Activated CD4-positive, alpha-beta memory T cell treated with anti-CD3 and anti-CD28 coated beads for 36 hours (primary cell): ENCODE measurements at regions not wholly inside any gene's neighbourhood (a gene's known extent, or its start where the extent isn't known, plus 50 kb on each side); places are given as distances from the start of the nearest gene placed in this dataset.

Experiments used
- CTCF ChIA-PET: fragments of 350-600 bp; sonication (Branson Sonifier 250); formaldehyde crosslinking; loops from one replicate; lab custom pipeline; 2021; ENCODE audit warnings: antibody characterized with exemption, inconsistent platforms; lab: Charles Lee
- POLR2A ChIA-PET: fragments of 350-600 bp; sonication (Branson Sonifier 250); formaldehyde crosslinking; loops from one replicate; lab custom pipeline; 2021; ENCODE audit warnings: antibody characterized with exemption; lab: Charles Lee
- DNase-seq: peaks from one replicate; pipeline ENCODE4 v3.0.0-alpha.2; 2020
- H3K27ac Mint-ChIP-seq: one replicate; pipeline ENCODE4 v1.8.0; 2021; ENCODE audit warnings: mixed read lengths
- H3K27me3 Mint-ChIP-seq: one replicate; pipeline ENCODE4 v1.8.0; 2021; ENCODE audit warnings: mixed read lengths
- H3K36me3 Mint-ChIP-seq: one replicate; pipeline ENCODE4 v1.8.0; 2021; ENCODE audit warnings: mixed read lengths
- H3K4me1 Mint-ChIP-seq: one replicate; pipeline ENCODE4 v1.8.0; 2021; ENCODE audit warnings: low read depth, mixed read lengths
- H3K4me3 Mint-ChIP-seq: one replicate; pipeline ENCODE4 v1.8.0; 2021; ENCODE audit warnings: mild to moderate bottlenecking, mixed read lengths
- H3K9me3 Mint-ChIP-seq: one replicate; pipeline ENCODE4 v1.8.0; 2021; ENCODE audit warnings: mixed read lengths
- intact Hi-C: fragments of 100-400 bp; cut with micrococcal nuclease; formaldehyde crosslinking; loops from one replicate; pipeline ENCODE4 v1.15.1; 2023

DNA sequence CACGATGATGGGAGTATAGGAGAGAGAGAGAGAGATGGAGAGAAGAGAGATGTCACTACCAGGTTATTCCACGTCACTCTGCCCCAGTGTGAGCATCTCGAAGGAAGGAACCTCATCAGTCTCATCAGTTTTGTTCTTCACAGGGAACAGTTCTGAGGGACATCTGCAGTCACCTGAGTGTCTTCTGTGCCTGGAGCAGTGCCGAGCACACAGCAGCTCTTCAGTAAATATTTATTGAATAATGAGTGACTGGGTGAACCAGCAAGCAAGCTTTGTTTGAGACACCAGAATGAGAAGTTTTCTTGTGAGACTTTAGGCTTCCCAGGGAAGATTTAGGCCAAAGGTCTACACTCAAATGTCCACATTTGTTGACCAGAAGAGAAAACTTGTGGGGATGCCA, 142.4 kb upstream of the IRX3 start:
- POLR2A ChIA-PET: no interaction called here
- Mint-ChIP-seq H3K27me3 (peaks cover 16% of the 10 kb centered on the region), H3K4me1 (no peaks in the 10 kb centered on the region), H3K4me3 (no peak overlapping the region), H3K36me3 (no peaks in the 10 kb centered on the region), H3K27ac (no peak overlapping the region), H3K9me3 (peaks cover 5% of the 10 kb centered on the region)
- CTCF ChIA-PET: no interaction called here
- DNase-seq: no peak
- intact Hi-C loops: no loop called here

DNA sequence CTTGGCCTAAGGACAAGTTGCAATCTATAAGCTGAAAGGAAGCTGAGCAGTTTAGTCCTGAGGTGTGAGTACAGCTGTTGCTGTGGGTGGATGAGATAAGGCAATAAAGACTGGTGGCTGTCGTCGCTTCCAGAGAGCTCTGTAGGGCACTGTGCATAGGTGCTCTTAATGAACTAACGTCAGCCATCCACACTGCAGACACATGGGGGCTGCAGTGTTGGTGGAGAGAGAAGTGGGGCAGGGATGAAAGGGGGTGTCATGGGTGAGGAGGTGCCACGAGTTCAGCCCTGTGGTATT, 139.9 kb upstream of the IRX3 start:
- ChIA-PET CTCF (no interaction called here), POLR2A (interaction anchor here (0.6 kb wide), 1 partner anchor 201 kb away, joined by 4 read pairs; no protein-coding TSS in a partner anchor)
- Mint-ChIP-seq H3K9me3 (peaks cover 5% of the 10 kb centered on the region), H3K4me3 (no peak overlapping the region), H3K27me3 (peaks cover 15% of the 10 kb centered on the region), H3K36me3 (no peaks in the 10 kb centered on the region), H3K27ac (no peak overlapping the region), H3K4me1 (no peaks in the 10 kb centered on the region)
- DNase-seq: no peak
- intact Hi-C loops: no loop called here

DNA sequence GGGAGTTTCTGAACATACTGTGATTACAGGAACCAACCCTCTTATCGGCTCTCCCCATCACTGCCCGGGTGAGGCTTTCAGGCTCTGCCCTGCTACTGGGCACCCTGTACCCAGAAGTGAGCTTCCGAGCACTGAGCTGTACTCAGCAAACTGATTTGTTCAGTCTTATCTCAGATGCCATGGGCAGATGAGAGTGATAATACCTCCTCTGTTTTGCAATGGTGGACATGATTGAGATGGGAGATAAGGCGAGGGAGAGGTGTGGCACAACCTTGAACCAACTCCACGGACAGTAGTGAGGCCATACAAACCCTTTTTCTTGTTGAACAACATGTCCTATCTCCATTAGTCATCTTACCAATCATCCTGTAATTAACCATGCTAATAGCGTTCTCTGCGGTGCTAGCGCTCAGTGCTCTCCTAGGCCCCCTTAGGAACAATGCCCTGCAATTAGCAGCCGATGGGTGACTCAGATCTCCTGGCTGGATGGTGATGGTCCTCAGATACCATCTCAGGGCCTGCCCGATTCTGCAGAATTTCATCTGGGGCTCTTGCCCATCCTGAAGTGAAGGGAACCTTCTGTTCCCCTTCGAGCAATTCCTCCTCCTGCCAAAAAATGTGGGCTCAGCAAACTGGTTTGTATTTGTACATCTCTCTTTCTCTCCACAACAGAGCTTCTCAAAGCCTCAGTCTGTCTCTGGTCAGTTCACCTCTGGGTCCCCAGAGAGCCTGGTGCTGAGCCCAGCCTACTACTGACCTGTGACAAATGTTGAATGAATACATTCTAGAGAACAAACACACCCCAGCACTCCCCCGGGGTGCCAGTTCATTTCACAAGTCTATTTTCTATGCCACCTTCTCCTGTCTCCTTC, 139.3 kb upstream of the IRX3 start:
- H3K36me3 Mint-ChIP-seq: no peaks in the 10 kb centered on the region
- ChIA-PET CTCF (no interaction called here), POLR2A (no interaction called here)
- no peak for DNase-seq
- peaks cover 10% of the 10 kb centered on the region for H3K27me3 Mint-ChIP-seq
- H3K9me3 Mint-ChIP-seq: peaks cover 5% of the 10 kb centered on the region
- no peak overlapping the region for H3K4me3 Mint-ChIP-seq
- no peak overlapping the region for H3K27ac Mint-ChIP-seq
- intact Hi-C loops: no loop called here
- H3K4me1 Mint-ChIP-seq: no peaks in the 10 kb centered on the region

DNA sequence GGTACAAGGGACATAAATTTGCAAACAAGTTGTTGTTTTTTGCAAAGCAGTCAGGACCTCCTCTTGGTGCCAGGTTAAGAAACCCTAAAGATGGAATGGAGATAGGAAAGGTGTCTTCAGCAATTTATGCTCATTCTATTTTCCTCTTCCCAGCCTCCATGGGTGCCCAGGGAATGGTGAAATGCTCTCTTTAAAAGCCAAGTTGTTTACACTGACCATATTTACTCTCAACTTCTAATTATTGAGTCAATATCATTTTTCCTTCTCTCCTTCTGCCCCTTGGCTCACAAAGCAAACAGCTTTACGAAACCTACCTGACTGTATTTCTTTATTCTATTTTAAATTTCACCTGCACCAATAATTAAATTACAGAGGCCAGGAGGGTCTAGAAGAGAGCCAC, 138.5 kb upstream of the IRX3 start:
- H3K27me3 Mint-ChIP-seq: peaks cover 5% of the 10 kb centered on the region
- POLR2A ChIA-PET: no interaction called here
- H3K4me1 Mint-ChIP-seq: no peaks in the 10 kb centered on the region
- peaks cover 4% of the 10 kb centered on the region for H3K9me3 Mint-ChIP-seq
- CTCF ChIA-PET: no interaction called here
- intact Hi-C loops: no loop called here
- H3K36me3 Mint-ChIP-seq: no peaks in the 10 kb centered on the region
- no peak overlapping the region for H3K4me3 Mint-ChIP-seq
- H3K27ac Mint-ChIP-seq: no peak overlapping the region
- no peak for DNase-seq

DNA sequence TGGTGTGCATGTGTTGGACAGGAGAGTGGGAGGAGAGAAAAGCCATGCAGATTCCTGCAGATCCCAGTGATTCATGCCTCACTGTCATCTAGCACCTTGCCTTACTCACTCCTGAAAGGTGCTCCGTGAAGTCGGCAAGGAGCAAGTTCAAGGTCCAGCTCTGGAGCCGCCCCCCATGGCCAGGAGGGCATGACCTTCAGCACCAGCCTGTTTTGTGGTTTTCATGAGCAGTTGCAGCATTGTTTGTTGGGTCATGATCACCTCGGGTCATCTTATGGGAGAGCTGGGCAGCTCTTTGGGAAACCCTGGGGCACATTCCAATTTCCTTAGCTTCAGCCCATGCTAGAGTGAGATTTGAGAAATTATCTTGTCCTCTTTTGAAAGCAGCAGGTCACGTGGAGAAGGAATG, 137.5 kb upstream of the IRX3 start:
- no peaks in the 10 kb centered on the region for H3K9me3 Mint-ChIP-seq
- intact Hi-C loops: no loop called here
- DNase-seq: no peak
- peaks cover 2% of the 10 kb centered on the region for H3K27me3 Mint-ChIP-seq
- no peaks in the 10 kb centered on the region for H3K36me3 Mint-ChIP-seq
- ChIA-PET POLR2A (no interaction called here), CTCF (no interaction called here)
- H3K4me3 Mint-ChIP-seq: no peak overlapping the region
- H3K4me1 Mint-ChIP-seq: no peaks in the 10 kb centered on the region
- H3K27ac Mint-ChIP-seq: no peak overlapping the region

DNA sequence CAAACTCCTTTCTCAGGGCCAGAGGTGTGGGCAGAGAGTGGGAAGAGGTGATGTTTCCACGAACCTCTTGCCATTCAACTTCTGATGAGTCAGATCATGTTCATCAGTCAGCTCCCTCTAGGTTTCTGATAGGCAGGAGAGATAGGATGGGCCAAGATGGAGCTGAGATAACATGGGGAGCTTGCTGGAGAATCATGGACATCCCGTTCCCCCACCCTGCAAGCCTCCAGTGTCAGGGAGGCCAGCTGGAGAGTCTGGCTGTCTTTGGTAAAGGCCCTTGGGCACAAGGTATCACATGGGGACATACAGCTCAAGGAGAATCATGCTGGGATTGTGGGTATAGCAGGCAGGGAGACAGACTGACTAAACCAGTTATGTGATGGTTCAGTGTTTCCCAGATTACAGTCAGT, 136.0 kb upstream of the IRX3 start:
- Mint-ChIP-seq H3K4me3 (no peak overlapping the region), H3K27me3 (no peaks in the 10 kb centered on the region), H3K27ac (no peak overlapping the region), H3K9me3 (no peaks in the 10 kb centered on the region), H3K36me3 (no peaks in the 10 kb centered on the region), H3K4me1 (no peaks in the 10 kb centered on the region)
- DNase-seq: no peak
- CTCF ChIA-PET: no interaction called here
- POLR2A ChIA-PET: no interaction called here
- intact Hi-C loops: no loop called here

DNA sequence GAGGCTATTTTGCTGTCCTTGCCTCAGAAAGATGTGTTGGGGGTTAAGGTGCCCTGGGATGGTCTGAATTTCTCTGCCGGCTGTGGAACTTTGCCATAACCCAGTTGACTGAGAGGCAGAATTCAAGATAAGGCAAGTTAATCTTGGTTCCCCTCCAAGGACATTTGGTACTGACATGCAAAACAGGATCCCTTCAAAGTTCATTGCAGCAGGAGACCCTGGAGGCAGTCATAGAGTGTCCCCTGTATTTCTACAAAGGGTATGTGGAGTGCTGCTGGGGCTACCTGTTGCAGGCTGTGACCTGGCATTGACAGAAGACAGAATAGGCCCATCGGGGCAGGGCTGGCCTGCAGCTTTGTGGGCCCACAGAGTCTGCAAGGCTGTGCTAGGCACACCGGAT, 135.6 kb upstream of the IRX3 start:
- Mint-ChIP-seq H3K27ac (no peak overlapping the region), H3K4me1 (no peaks in the 10 kb centered on the region), H3K4me3 (no peak overlapping the region), H3K27me3 (no peaks in the 10 kb centered on the region), H3K36me3 (no peaks in the 10 kb centered on the region), H3K9me3 (no peaks in the 10 kb centered on the region)
- CTCF ChIA-PET: no interaction called here
- intact Hi-C loops: no loop called here
- POLR2A ChIA-PET: no interaction called here
- DNase-seq: no peak

DNA sequence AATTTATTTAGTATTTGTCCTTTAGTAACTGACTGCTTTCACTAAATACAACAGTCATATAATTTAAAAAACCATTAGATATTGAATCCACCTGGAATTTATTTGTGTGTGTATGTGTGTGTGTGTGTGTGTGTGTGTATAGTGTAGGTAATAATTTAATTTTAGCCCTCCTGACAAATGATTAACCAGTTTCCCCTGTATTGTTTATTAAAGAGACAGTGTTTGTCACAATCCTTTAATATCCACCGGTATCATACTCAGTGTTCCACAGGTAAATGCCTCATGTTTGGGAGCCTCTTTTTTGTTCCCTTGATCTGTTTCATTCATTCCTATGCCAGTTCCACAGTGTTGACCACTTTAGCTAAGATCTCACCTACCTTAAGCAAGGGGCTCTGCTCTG, 134.6 kb upstream of the IRX3 start:
- H3K27me3 Mint-ChIP-seq: no peaks in the 10 kb centered on the region
- DNase-seq: no peak
- H3K4me3 Mint-ChIP-seq: no peak overlapping the region
- H3K36me3 Mint-ChIP-seq: no peaks in the 10 kb centered on the region
- CTCF ChIA-PET: no interaction called here
- H3K4me1 Mint-ChIP-seq: no peaks in the 10 kb centered on the region
- POLR2A ChIA-PET: no interaction called here
- no peaks in the 10 kb centered on the region for H3K9me3 Mint-ChIP-seq
- intact Hi-C loops: no loop called here
- no peak overlapping the region for H3K27ac Mint-ChIP-seq

DNA sequence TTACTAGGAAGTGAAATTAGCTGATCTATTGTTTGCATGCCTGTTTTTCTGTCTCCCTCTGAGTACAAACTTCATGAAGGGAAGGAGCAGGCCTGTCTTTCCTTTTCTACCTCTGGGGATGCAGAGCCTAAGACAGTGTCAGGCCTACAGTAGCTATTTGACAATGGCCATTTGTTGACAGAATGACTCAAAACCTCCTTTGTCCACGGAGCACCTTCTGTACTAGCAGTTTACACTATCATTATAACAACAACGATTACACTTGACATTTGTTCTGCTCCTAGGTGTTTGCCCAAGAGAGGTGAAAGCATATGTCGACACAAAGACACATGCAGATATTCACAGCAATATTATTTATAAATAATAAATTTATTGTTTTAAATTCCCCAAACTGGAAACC, 132.3 kb upstream of the IRX3 start:
- POLR2A ChIA-PET: no interaction called here
- H3K4me1 Mint-ChIP-seq: no peaks in the 10 kb centered on the region
- H3K4me3 Mint-ChIP-seq: no peak overlapping the region
- no peak overlapping the region for H3K27ac Mint-ChIP-seq
- CTCF ChIA-PET: no interaction called here
- no peaks in the 10 kb centered on the region for H3K9me3 Mint-ChIP-seq
- no peaks in the 10 kb centered on the region for H3K36me3 Mint-ChIP-seq
- peaks cover 4% of the 10 kb centered on the region for H3K27me3 Mint-ChIP-seq
- DNase-seq: no peak
- intact Hi-C loops: no loop called here

DNA sequence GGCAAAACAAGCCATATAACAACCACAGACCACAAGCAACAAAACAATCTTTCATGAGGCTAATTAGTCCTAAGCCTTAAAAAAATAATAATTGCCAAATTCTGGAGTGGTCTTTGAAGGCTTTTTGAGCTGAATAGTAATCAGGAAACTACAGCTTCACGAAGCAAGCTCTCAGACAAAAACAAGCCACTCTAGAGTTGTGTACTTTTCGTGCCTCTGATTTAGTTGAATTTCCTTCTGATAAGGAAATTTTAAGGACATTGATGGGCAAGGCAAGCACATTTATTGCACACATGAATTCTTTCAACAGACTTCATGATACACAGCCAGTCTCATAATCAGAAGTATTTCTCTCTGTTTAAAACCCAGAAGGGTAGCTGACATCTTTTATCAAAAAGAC, 130.8 kb upstream of the IRX3 start:
- CTCF ChIA-PET: no interaction called here
- H3K4me3 Mint-ChIP-seq: no peak overlapping the region
- H3K27ac Mint-ChIP-seq: no peak overlapping the region
- intact Hi-C loops: no loop called here
- POLR2A ChIA-PET: no interaction called here
- no peak for DNase-seq
- no peaks in the 10 kb centered on the region for H3K36me3 Mint-ChIP-seq
- no peaks in the 10 kb centered on the region for H3K4me1 Mint-ChIP-seq
- no peaks in the 10 kb centered on the region for H3K9me3 Mint-ChIP-seq
- peaks cover 4% of the 10 kb centered on the region for H3K27me3 Mint-ChIP-seq

DNA sequence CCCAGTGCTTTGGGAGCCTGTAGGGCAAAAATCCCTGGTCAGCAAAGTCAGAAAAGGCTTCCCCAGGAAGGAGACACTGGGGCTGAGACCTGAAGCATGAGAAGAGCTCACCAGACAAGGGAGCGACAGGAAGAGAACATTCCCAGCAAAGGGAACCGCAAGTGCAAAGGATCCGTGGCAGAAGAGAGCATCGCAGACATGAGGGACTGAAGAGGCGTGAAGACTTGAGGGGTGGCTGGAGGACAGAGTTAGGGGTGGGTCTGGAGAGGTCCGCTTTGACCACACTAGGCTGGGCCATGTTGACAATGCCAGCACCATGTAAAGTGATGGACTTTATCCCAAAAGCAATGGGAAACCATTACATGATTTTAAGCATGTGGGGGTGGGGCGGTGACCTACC, 128.1 kb upstream of the IRX3 start:
- ChIA-PET POLR2A (no interaction called here), CTCF (no interaction called here)
- H3K4me3 Mint-ChIP-seq: no peak overlapping the region
- H3K27me3 Mint-ChIP-seq: peaks cover 9% of the 10 kb centered on the region
- no peak for DNase-seq
- no peak overlapping the region for H3K27ac Mint-ChIP-seq
- H3K9me3 Mint-ChIP-seq: no peaks in the 10 kb centered on the region
- intact Hi-C loops: no loop called here
- no peaks in the 10 kb centered on the region for H3K36me3 Mint-ChIP-seq
- H3K4me1 Mint-ChIP-seq: no peaks in the 10 kb centered on the region

DNA sequence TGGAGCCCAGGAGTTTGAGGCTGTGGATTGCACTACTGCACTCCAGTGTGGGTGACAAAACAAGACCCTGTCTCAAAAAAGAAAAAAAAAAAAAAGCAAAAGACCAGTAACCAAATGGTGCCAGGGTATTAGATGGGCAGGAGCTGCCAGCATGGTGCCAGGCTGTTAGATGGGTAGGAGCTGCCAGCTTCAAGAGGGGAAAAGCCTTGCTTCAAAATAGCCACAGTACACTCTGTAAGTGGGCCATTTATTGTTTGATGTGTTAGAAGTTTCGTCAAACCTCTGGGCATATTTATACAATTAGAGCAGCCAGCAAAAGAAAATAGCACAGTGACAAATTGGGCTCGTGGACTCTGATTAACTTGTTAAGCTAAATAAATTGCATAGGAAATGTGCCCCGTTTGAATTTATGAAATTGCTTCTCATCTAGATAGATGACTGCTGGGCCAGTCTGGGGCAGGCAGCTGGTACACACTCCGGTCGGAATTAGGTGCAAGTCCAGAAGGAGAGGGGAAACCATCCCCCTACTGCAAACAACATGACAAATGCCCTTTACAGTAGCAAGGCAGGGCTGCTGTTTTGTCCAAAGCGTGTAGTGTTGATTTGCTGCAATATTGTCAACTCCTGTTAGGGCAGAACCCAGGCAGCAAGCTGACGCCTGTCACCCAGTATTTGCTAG, 126.3 kb upstream of the IRX3 start:
- ChIA-PET POLR2A (no interaction called here), CTCF (interaction anchor here (0.6 kb wide), 1 partner anchor 434 kb away, joined by 3 read pairs; no protein-coding TSS in a partner anchor)
- DNase-seq: no peak
- H3K27ac Mint-ChIP-seq: no peak overlapping the region
- no peak overlapping the region for H3K4me3 Mint-ChIP-seq
- H3K9me3 Mint-ChIP-seq: no peaks in the 10 kb centered on the region
- peaks cover 11% of the 10 kb centered on the region for H3K27me3 Mint-ChIP-seq
- H3K36me3 Mint-ChIP-seq: no peaks in the 10 kb centered on the region
- intact Hi-C loops: no loop called here
- H3K4me1 Mint-ChIP-seq: no peaks in the 10 kb centered on the region

DNA sequence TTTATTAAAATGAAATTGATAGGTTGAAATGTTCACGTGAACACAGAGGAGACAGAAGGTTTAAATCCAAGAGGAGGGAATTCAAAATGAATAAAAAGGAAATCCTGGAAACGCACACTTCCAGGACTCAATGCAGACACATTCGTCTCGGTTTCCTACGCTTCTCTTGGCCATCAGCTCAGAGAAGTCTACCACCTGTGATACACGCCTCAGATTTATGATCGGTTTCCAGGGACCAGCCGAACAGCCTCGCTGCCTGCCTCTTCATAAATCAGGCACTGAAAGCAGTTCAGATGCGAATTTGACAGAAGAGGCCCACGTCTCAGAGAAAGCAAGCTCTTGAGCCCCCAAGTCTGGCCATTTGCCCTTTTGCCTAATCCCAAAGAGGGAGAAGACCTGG, 125.5 kb upstream of the IRX3 start:
- H3K36me3 Mint-ChIP-seq: no peaks in the 10 kb centered on the region
- H3K27ac Mint-ChIP-seq: no peak overlapping the region
- no peak overlapping the region for H3K4me3 Mint-ChIP-seq
- peaks cover 11% of the 10 kb centered on the region for H3K27me3 Mint-ChIP-seq
- intact Hi-C loops: no loop called here
- no peaks in the 10 kb centered on the region for H3K9me3 Mint-ChIP-seq
- ChIA-PET POLR2A (no interaction called here), CTCF (interaction anchor here (0.6 kb wide), 1 partner anchor 433 kb away, joined by 3 read pairs; no protein-coding TSS in a partner anchor)
- no peak for DNase-seq
- no peaks in the 10 kb centered on the region for H3K4me1 Mint-ChIP-seq
